Activated CD8-positive, alpha-beta memory T cell treated with anti-CD3 and anti-CD28 coated beads, Interleukin-2, amount 50 U/mL, for 4 hours (primary cell): ENCODE measurements at regions not wholly inside any gene's neighbourhood (a gene's known extent, or its start where the extent isn't known, plus 50 kb on each side); places are given as distances from the start of the nearest gene placed in this dataset.
"Not testable (repeated sequence)": the region's sequence is repeated elsewhere in the genome, so short reads cannot be mapped to it uniquely, and the experiment has no call there.

Experiments used
- DNase-seq: peaks from one replicate; pipeline ENCODE4 v3.0.0-alpha.2; 2020

DNA sequence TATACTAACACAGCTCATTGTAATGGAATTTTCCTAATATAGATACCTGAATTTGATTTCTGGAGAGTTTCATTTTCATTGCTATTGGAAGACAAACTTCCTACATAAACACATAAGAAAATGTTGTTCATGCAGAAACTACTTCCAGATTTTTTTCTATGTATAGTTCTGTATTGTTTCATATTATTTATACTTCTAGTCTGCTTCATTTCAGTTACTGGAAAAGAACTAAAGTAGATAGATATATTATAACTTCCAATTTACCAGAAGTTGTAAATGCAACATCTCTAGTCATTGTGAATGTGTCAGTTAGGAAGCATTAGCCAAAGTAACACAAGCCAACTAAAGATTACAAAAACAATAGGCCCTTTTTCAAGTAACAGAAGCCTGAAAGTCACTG is 147.3 kb upstream of the ZNF385D start:
- DNase-seq, result no peak

GRCh38 chr3:21901484-21901883 is 150.5 kb upstream of the ZNF385D start:
- DNase-seq, result no peak

- no peak for DNase-seq
These were observed 151.9 kb upstream of the ZNF385D start for GRCh38 chr3:21902956-21903355.

GRCh38 chr3:21909096-21909495 is 158.1 kb upstream of the ZNF385D start:
- DNase-seq, result no peak

- DNase-seq, result no peak
These were observed 161.7 kb upstream of the ZNF385D start for GRCh38 chr3:21912711-21913110.

DNA sequence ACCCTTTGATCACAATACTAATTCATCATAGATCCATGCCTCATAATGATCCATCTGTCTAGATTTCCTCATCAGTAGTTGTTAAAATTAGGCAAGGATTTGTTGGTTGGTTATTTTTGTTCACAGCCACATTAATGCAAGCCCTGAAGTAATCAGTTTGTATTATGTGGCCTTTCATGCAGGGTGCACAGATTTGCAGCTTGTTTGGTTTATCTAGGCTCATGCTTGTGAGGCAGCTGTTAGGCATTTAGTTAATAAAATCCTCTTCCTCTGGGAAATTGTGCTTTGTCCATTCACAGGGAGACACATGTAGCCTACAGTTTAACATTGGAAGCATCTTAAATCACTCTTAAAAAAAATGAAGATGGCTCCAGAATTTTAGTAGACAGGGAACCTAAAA is 162.8 kb upstream of the ZNF385D start:
- DNase-seq, result no peak

DNA sequence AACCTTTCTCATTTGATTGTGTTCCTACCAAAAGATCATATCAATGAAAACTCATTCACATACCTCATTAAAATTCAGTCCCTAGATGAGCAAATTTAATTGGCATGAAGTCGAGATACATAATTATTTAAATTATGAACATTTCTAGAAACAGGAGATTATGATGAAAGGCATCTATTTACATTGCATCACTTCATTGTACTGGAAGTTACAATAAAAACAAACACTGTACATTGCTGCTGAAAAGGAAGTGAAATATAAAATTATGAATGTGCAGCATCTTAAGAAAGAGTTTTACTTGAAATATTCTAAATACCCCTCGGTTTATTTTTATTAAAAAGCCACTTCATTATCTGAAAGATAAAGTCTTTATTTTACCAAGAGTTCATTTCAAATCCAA is 163.4 kb upstream of the ZNF385D start:
- no peak for DNase-seq

- no peak for DNase-seq
These were observed 168.4 kb upstream of the ZNF385D start for GRCh38 chr3:21919383-21919782.

DNA sequence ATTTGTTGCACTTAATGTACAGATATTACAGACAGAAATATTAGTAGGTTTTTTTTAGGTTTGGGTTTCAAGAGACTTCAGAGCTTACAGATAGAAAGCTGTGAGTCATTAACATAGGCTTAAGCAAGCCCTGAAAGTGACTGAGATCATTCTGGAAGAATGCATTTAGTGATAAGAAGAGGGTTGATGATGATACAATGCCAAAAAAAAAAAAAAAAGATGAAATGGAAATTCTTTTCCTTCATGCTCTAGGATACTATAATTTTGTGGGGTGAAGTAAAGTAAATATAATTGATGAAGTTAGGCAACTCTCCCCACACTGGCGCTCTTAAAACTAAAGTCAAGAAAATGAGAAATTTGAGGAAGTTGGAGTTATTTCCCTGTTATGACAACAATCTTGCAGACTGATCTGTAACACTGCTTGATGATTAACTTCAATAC is 169.4 kb upstream of the ZNF385D start:
- no peak for DNase-seq

DNA sequence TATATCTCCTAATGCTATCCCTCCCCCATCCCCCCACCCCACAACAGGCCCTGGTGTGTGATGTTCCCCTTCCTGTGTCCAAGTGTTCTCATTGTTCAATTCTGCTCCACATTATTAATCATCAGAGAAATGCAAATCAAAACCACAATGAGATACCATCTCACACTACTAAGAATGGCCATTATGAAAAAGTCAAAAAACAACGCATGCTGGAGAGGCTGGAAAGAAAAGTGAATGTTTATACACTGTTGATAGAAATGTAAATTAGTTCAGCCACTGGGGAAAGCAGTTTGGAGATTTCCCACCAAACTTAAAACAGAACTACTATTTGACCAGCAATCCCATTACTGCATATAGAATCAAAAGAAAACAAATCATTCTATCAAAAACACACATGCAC is 172.1 kb upstream of the ZNF385D start:
- not testable (repeated sequence) for DNase-seq

DNA sequence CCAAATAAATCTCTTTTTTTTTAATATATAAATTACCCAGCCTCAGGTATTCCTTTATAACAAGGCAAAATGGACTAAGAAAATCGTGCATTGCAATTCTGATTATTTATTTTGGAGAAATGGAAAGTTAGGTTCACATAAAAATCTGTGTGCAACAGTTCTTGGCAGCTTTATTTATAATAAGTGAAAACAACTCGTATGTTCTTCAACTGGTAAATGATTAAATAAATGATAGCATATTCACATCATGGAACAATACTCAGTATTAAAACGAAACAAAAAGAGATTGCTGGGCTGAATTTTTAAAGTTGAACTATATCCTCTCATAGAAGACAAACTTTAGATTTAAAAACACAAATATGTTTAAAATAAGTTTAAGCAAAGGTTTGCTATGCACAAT is 176.3 kb upstream of the ZNF385D start:
- no peak for DNase-seq

DNA sequence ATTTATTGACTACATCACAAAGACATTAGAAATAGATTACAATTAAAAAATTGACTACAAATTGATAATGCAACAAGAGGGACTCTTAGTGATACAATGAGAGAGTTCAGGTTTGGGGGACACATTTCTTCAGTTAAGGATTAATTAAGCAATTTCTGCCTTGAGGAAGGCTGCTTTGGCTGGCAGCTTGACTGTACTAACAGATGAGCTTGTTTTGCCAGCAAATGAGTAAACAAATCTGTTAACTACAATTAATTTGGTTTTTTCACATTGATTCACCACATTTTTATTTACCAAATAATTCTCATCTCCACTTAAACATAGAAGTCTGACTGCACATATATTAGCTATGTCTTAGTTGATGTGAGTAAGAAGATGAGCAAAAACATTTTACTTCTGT is 183.6 kb upstream of the ZNF385D start:
- DNase-seq, result no peak

GRCh38 chr3:21936207-21936606 is 185.2 kb upstream of the ZNF385D start:
- DNase-seq, result no peak

- DNase-seq, result no peak
These were observed 187.3 kb upstream of the ZNF385D start for GRCh38 chr3:21938267-21938681.

DNA sequence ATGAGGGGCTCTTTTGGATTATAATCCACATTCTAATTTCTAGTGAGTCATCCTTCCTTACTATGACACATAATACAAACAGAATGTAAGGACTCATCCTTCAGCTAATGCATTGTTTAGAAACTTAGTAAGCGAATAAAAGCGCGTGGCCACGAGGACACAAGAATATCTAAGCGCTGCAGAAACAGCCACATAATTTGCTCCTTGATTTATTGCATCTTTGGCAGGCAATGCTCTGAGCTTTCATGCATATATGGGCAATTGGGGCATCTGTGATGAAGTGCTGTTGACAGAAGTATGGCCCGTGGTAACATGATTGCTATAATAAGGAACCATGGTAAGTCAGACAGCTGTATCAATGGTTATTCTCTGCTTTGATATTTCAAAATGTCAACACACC is 191.3 kb upstream of the ZNF385D start:
- DNase-seq, result no peak

DNA sequence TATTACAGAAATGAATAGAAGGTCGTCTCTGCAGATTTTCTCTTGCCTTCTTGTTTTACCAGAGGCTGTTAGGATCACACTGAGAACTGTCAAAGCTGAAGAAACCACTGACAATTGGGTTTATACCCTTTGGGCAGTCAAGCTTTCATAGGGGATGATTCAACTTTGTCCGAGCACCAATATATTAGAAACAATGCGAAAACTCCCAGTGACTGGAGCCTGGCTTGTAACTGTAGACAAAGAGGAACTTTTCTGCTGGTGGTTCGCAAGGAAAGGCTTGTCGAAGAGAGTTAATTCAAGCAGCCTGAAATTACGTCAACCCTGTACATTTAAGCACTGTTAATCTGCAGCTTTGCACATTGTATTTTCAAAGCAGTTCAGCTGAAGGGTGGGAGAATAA is 193.2 kb upstream of the ZNF385D start:
- no peak for DNase-seq

GRCh38 chr3:21952856-21953255 is 201.8 kb upstream of the ZNF385D start:
- DNase-seq, result no peak

DNA sequence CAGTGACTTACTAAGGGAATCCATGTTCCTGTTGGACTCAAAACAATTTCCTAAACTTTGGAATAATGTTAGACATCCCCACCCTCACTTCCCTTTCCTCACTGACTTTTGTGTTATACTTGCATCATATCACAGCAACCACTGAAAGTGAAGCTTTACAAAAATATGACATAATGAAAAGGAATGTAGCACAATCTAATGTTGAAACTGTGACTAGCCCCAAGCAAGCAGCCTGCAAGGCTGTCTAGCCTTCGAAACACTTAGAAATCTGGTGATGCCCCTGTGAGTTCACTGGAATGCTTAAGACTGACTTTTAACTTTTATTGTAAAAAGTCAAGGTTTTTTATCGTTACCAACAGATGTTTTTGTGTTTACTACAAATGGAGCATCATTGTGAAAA is 203.7 kb upstream of the ZNF385D start:
- no peak for DNase-seq

DNA sequence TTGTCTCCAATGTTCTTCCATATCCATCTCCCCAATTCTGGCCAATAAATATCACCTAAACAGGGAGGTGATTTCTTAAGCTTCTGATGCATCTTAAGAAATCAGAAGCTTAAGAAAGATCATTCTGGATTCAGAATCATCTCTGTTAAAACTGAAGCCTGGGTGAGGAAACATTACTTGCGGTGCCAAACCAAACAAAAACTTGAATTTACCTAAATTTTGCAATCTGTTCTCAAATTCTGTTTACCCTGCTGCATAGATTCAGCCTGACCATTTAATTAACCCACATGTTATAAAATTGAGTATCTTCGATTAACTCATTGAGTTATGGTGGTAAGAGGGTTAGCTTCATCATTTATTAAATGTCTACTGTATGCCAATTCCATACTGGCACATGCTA is 204.4 kb upstream of the ZNF385D start:
- no peak for DNase-seq

- no peak for DNase-seq
These were observed 209.0 kb upstream of the ZNF385D start for GRCh38 chr3:21960033-21960432.

DNA sequence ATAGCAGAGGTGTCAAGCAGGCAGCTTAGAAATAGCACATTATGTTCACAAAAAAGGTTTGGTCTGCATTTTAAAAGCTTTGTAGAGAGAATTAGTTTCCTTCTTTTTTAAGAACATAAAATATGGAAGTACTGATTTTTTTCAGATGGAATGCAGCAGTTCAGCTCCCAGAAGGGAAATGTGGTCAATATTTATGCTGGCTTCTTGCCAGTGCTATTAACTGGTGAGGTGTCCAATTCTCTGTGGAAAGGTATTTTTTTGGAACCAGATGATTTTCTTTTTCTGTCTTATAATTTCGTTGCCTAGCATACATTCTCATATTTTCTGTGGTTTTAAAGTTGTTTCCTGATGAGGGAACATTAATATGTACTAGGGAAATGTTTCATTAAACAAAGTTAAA is 211.4 kb upstream of the ZNF385D start:
- DNase-seq, result no peak

DNA sequence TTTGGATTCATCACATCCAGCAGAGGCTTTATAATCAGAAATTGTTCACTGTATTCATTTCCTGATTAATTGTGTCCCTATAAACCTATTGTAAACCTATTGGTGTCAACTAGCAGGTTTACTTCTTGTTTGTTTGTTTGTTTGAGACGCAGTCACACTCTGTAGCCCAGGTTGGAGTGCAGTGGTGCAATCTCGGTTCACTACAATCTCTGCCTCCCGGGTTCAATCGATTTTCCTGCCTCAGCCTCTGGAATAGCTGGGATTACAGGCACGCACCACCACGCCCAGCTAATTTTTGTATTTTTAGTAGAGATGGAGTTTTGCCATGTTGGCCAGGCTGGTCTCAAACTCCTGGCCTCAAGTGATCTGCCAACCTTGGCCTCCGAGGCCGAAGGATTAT is 215.4 kb upstream of the ZNF385D start:
- not testable (repeated sequence) for DNase-seq

GRCh38 chr3:21979706-21980105 is 228.7 kb upstream of the ZNF385D start:
- DNase-seq, result no peak

- DNase-seq, result no peak
These were observed 238.5 kb upstream of the ZNF385D start for GRCh38 chr3:21989341-21990042.

GRCh38 chr3:21991061-21991460 is 240.1 kb upstream of the ZNF385D start:
- no peak for DNase-seq
